ENCODE measurements at regions not wholly inside any gene's neighbourhood (a gene's known extent, or its start where the extent isn't known, plus 50 kb on each side); places are given as distances from the start of the nearest gene placed in this dataset.
"Not testable (repeated sequence)": the region's sequence is repeated elsewhere in the genome, so short reads cannot be mapped to it uniquely, and the experiment has no call there.

GRCh38 chr2:39497082-39497801 is 60.2 kb upstream of the MAP4K3 start (continued):
- TF ChIP-seq FOXK2 (IDR thresholded peaks at IDR 0.05) (no peak), POLR2A (IDR thresholded peaks at IDR 0.05; ENCODE audit: low read depth, low read length) (no peak), SIX5 (IDR thresholded peaks at IDR 0.05; ENCODE audit: low read depth, low read length, severe bottlenecking) (no peak), EGR1 (IDR thresholded peaks at IDR 0.05; ENCODE audit: borderline replicate concordance in 1 of 2, low read depth in 2 of 2, low read length in 2 of 2) (no peak), CHD4 (IDR thresholded peaks at IDR 0.05) (no peak), KAT2A (conservative IDR thresholded peaks at IDR 0.05; ENCODE audit: control insufficient read depth, low read depth, low read length) (no peak), NFYA (IDR thresholded peaks at IDR 0.05; ENCODE audit: borderline replicate concordance, low read depth, low read length) (no peak), TARDBP (IDR thresholded peaks at IDR 0.05; ENCODE audit: borderline replicate concordance) (no peak)

GRCh38 chr2:39498176-39498575 is 61.1 kb upstream of the MAP4K3 start:
- H3K27me3 ChIP-seq (replicated peaks in 1 of 2; ENCODE audit: control insufficient read depth in 2 of 2, insufficient read depth in 2 of 2, low read length in 1 of 2); in situ Hi-C loops (cut with MboI); CTCF ChIA-PET; H3K79me2 ChIP-seq (ENCODE audit: control insufficient read depth, insufficient read depth, low read length); FAIRE-seq; H2AFZ ChIP-seq (ENCODE audit: control insufficient read depth, low read depth, low read length); RAD21 ChIA-PET (ENCODE audit: unreplicated experiment); H3K27ac ChIP-seq (ENCODE audit: control insufficient read depth, insufficient read depth); POLR2A ChIA-PET; H3K4me1 ChIP-seq (ENCODE audit: control insufficient read depth, insufficient read depth, low read length); H3K36me3 ChIP-seq (ENCODE audit: control insufficient read depth in 2 of 2, insufficient read depth in 2 of 2, low read length in 1 of 2); H3K4me2 ChIP-seq (ENCODE audit: control insufficient read depth, insufficient read depth); H3K4me3 ChIP-seq; H3K9me3 ChIP-seq (replicated peaks; ENCODE audit: control insufficient read depth, insufficient read depth, low read length); DNase-seq (ENCODE audit: low read depth, low spot score); SMC1A ChIA-PET (ENCODE audit: uncharacterized antibody, unreplicated experiment); H4K20me1 ChIP-seq (ENCODE audit: control insufficient read depth, insufficient read depth); ATAC-seq; BruUV-seq (replicated peaks); H3K9ac ChIP-seq (ENCODE audit: control insufficient read depth, insufficient read depth, low read length): not testable (repeated sequence)
- intact Hi-C loops (cut with micrococcal nuclease; ENCODE audit: unreplicated experiment): loop anchor here (10.0 kb wide), 1 partner anchor 233 kb away; no protein-coding TSS in a partner anchor
- 86% methylated on average over 4 of the region's 5 CpGs for WGBS (ENCODE audit: insufficient coverage, insufficient replicate concordance, low lambda C conversion rate, missing lambda C conversion rate)
